ENCODE measurements at regions not wholly inside any gene's neighbourhood (a gene's known extent, or its start where the extent isn't known, plus 50 kb on each side); places are given as distances from the start of the nearest gene placed in this dataset.

DNA sequence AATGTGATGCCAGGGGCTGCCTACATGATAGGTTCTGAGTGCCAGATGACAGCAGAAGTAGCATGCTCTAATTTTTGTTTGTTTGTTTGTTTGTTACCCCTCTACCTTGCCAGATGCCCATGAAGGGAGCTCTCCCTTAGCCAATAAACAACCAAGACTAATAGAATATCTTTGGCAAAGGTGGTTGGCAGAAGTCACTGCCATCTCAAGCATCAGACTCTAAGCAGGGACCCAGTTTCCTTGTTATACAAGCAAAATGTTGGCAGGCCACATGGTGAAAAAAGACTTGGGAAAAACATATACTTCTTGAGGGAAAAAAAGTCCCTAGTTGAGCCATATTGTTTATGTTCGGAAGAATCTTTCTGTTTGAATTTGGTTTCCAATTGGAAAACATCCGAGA is 609.0 kb upstream of the CFAP20DC start:
- 85% methylated on average over 2 of the region's 2 CpGs for WGBS (ENCODE audit: low lambda C conversion rate, missing lambda C conversion rate)
- no peak overlapping the region for H3K27ac ChIP-seq
- no peaks in the 10 kb centered on the region for H3K9me2 ChIP-seq (replicated peaks; ENCODE audit: insufficient read depth)
- no peak overlapping the region for H3K4me2 ChIP-seq
- no peaks in the 10 kb centered on the region for H4K20me1 ChIP-seq (ENCODE audit: insufficient read depth, poor library complexity, severe bottlenecking)
- H2AFZ ChIP-seq = no peak overlapping the region
- TF ChIP-seq EZH2 (IDR thresholded peaks at IDR 0.05; ENCODE audit: borderline replicate concordance) (no peak), EZH2phosphoT487 (IDR thresholded peaks at IDR 0.05; ENCODE audit: low read depth, severe bottlenecking, unreplicated experiment) (no peak)
- TF ChIP-seq, protein P1, sequence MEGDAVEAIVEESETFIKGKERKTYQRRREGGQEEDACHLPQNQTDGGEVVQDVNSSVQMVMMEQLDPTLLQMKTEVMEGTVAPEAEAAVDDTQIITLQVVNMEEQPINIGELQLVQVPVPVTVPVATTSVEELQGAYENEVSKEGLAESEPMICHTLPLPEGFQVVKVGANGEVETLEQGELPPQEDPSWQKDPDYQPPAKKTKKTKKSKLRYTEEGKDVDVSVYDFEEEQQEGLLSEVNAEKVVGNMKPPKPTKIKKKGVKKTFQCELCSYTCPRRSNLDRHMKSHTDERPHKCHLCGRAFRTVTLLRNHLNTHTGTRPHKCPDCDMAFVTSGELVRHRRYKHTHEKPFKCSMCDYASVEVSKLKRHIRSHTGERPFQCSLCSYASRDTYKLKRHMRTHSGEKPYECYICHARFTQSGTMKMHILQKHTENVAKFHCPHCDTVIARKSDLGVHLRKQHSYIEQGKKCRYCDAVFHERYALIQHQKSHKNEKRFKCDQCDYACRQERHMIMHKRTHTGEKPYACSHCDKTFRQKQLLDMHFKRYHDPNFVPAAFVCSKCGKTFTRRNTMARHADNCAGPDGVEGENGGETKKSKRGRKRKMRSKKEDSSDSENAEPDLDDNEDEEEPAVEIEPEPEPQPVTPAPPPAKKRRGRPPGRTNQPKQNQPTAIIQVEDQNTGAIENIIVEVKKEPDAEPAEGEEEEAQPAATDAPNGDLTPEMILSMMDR (IDR thresholded peaks at IDR 0.05; ENCODE audit: poor library complexity) = no peak
- H3K4me3 ChIP-seq = no peak overlapping the region
- H3K36me3 ChIP-seq (replicated peaks; ENCODE audit: insufficient read depth, low read depth) = no peaks in the 10 kb centered on the region
- H3K27me3 ChIP-seq = no peaks in the 10 kb centered on the region
- peaks cover 31% of the 10 kb centered on the region for H3K4me1 ChIP-seq (ENCODE audit: insufficient read depth)
- H3K9me3 ChIP-seq (ENCODE audit: low read depth) = no peaks in the 10 kb centered on the region
- DNase-seq (ENCODE audit: low spot score) = no peak
- H3K79me2 ChIP-seq = no peaks in the 10 kb centered on the region

DNA sequence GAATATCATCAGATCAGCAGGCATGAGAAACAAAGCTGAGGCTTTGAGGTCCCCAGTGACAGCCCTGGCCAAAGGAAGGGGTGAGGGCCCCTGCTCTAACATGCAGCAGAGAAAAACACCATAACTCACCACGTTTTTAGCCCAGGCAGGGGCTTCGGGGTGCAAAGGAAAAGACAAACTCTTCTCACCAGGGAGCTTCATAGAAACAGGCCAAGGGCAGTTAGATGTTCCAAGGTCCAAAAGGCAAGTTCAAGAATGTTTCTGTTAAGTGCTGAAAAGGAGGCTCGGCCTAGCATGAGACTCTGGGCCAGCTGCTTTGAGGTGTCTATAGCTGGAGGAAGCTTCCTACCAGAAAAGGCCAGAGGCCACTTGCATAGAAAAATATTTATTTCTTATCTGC is 608.4 kb upstream of the CFAP20DC start:
- no peaks in the 10 kb centered on the region for H3K9me2 ChIP-seq (replicated peaks; ENCODE audit: insufficient read depth)
- DNase-seq (ENCODE audit: low spot score) = peak; percentile 20
- no peak overlapping the region for H3K4me3 ChIP-seq
- no peaks in the 10 kb centered on the region for H3K9me3 ChIP-seq (ENCODE audit: low read depth)
- TF ChIP-seq EZH2phosphoT487 (IDR thresholded peaks at IDR 0.05; ENCODE audit: low read depth, severe bottlenecking, unreplicated experiment) (no peak), EZH2 (IDR thresholded peaks at IDR 0.05; ENCODE audit: borderline replicate concordance) (no peak)
- TF ChIP-seq, protein P1 (IDR thresholded peaks at IDR 0.05; ENCODE audit: poor library complexity) = no peak
- no peaks in the 10 kb centered on the region for H4K20me1 ChIP-seq (ENCODE audit: insufficient read depth, poor library complexity, severe bottlenecking)
- 67% methylated on average over 3 of the region's 3 CpGs for WGBS (ENCODE audit: low lambda C conversion rate, missing lambda C conversion rate)
- H3K4me2 ChIP-seq = no peak overlapping the region
- H2AFZ ChIP-seq = no peak overlapping the region
- no peaks in the 10 kb centered on the region for H3K79me2 ChIP-seq
- H3K4me1 ChIP-seq (ENCODE audit: insufficient read depth) = peaks cover 31% of the 10 kb centered on the region
- H3K36me3 ChIP-seq (replicated peaks; ENCODE audit: insufficient read depth, low read depth) = no peaks in the 10 kb centered on the region
- H3K27me3 ChIP-seq = no peaks in the 10 kb centered on the region
- no peak overlapping the region for H3K27ac ChIP-seq

DNA sequence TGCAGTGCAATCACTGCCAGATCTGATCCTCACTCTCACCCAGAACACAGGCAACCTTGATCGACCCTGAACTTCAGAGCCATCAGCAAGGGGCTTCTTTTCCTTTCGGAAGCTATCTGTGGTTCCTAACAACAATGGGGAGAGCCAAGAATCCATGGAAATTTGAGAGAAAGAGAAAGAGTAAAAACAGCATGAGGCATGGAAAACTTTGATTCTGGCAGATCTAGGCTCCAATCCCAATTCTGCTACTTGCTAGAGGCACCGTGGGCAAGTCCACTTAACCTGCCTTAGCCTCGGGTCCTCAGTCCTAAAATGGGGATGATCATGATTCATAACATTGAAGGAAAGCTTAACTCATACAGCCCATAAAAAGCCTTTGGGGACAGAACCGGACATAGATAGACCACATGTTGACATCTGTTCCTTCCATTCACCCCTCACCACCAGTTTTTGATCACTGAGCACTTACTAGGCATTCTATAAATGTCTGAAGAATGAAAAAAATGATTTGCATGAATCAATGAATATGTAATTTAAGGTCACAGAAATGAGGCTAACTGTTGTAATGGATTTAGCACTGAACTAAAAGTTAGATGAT is 605.7 kb upstream of the CFAP20DC start:
- no peak overlapping the region for H2AFZ ChIP-seq
- no peak overlapping the region for H3K4me3 ChIP-seq

More for the DNA sequence above, 605.7 kb upstream of the CFAP20DC start:
- Histone ChIP-seq H4K20me1 (ENCODE audit: insufficient read depth, poor library complexity, severe bottlenecking) (no peaks in the 10 kb centered on the region), H3K4me1 (ENCODE audit: insufficient read depth) (peaks cover 18% of the 10 kb centered on the region), H3K4me2 (no peak overlapping the region), H3K79me2 (no peaks in the 10 kb centered on the region), H3K9me2 (replicated peaks; ENCODE audit: insufficient read depth) (no peaks in the 10 kb centered on the region), H3K36me3 (replicated peaks; ENCODE audit: insufficient read depth, low read depth) (no peaks in the 10 kb centered on the region), H3K27me3 (no peaks in the 10 kb centered on the region), H3K27ac (no peak overlapping the region), H3K9me3 (ENCODE audit: low read depth) (no peaks in the 10 kb centered on the region)
- 79% methylated on average over 5 of the region's 5 CpGs for WGBS (ENCODE audit: low lambda C conversion rate, missing lambda C conversion rate)
- no peak for DNase-seq (ENCODE audit: low spot score)
- TF ChIP-seq, protein P1 (IDR thresholded peaks at IDR 0.05; ENCODE audit: poor library complexity) = no peak
- TF ChIP-seq EZH2 (IDR thresholded peaks at IDR 0.05; ENCODE audit: borderline replicate concordance) (no peak), EZH2phosphoT487 (IDR thresholded peaks at IDR 0.05; ENCODE audit: low read depth, severe bottlenecking, unreplicated experiment) (no peak)

Data from hepatocyte (in vitro differentiated cells).